GM19397 (cell line): ENCODE measurements at regions not wholly inside any gene's neighbourhood (a gene's known extent, or its start where the extent isn't known, plus 50 kb on each side); places are given as distances from the start of the nearest gene placed in this dataset.
"Not testable (repeated sequence)": the region's sequence is repeated elsewhere in the genome, so short reads cannot be mapped to it uniquely, and the experiment has no call there.

Source experiments
- ATAC-seq: cut with Tn5 transposase; IDR thresholded peaks from one replicate; pipeline ENCODE4 v1.9.1; 2021; ENCODE audit warnings: mild to moderate bottlenecking, moderate library complexity; ENCODE audit not compliant: unreplicated experiment

GRCh38 chr9:99472240-99472915, 250.3 kb downstream of the SEC61B start:
- no peak for ATAC-seq

DNA sequence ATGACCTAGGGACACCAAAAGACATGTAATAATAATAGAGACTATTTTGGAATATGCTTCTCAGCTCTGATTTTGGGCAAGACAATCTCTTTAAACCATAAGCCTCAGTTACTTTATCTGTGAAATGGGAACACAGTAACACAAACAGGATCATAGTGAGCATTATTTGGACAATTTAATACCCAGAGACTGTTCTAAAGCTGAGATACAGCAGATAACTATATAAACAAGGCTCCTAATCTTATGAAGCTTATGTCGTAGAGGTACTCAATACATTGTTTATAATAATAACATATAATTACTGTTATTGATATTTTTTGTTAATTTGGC, 250.8 kb downstream of the SEC61B start:
- ATAC-seq = no peak

DNA sequence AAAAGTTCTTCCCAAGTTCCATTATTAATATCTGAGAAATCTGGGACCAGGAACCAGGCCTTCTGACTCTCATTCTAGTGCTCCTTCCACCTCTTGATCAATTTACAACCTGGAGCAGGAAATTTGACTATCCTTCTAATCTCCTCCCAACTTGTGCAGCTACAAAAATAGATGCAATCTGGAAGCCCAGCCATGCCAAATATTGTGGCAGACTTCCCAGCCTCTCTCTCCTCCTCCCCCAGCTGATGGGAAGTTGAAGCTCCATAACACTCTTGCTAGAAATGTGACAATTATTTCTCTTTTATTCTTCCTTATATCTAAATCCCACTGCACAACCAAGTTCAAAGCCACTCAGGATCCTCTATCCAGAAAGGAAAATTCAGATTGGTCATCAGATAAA, 252.1 kb downstream of the SEC61B start:
- no peak for ATAC-seq

GRCh38 chr9:99475401-99476065, 253.5 kb downstream of the SEC61B start:
- no peak for ATAC-seq

- no peak for ATAC-seq
Measured at GRCh38 chr9:99478469-99479027, 256.5 kb downstream of the SEC61B start.

DNA sequence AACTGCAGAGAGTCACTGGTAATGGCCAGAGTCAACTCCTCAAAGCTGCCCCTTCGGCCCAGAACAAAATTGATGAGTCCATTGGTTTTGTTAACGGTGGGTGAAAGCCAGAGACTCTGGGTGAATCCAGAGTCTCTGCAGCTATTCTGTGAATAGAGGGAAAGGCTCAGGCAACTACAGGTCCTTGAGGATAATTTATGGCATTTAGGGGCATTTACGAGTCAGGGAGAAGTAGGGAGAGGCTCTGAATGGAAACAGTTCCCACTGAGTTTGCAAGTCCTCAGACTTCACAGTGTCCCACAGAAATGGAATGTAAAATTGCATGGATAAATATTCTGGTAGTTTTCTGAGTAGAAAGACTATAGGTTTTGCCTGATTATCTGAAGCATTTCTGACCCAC, 257.8 kb downstream of the SEC61B start:
- no peak for ATAC-seq

- no peak for ATAC-seq
Measured at GRCh38 chr9:99485459-99485858, 263.4 kb downstream of the SEC61B start.

DNA sequence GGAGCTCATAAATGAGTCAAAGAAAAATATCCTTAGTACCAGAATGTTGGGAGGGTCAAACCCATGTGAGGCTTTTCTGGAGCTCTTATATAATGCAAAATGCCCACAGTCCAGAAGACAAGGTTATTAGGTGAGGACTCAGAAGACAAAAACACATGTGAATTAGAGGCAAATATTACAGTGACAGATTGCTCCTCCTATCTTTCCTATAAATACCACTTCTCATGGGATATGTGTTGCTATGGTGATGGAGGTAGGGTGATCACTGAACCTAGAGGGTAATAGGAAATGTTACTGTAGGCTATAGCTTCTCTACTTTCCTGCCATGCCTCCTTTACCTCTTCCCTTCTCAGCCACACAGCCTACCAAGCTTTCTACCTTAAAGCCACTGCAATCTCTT, 264.6 kb downstream of the SEC61B start:
- no peak for ATAC-seq

DNA sequence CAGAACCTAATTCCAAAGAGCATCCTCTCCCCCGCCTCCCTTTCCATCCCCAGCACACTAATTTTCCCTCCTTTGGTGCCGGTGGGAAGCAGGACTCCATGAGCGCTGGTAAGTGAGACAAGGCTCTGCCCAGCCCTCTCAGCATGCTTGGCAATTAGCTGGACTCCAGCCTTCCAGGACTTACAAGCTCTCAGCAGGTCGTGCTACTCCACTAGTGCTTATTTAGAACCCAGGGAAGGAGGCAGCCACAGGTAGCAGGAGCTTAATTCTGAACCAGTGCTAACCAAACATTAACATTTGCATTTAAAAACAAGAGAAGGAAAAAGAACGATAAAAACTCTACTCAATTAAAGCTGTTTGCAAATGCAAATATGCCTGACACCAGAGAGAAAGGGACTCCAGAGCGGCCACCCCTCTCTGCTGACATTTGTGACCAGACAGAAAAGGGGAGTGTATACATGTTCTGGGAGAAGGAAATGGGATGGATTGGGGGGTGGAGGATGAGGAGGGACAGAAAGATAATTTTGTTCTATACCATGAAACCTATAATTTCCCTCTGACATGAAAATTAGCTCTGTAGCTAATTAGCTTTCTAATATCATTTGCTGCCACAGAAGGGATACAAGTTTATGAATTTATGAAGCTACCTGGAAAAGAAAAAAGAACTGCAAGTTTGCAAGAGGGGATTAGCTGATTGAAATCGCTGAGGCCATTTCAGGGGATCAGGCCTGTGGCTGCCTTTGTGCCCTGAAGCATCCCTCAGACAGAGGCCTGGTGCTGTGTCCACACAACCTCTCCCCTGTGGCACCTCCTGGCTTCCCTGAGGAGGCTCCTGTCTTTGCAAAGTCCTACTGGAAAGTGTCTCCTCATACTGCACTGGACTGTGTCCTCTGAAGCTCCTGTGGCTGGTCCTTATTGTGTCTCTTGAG, 266.3 kb downstream of the SEC61B start:
- no peak for ATAC-seq

GRCh38 chr9:99489060-99489413, 267.0 kb downstream of the SEC61B start:
- ATAC-seq = no peak

- ATAC-seq = no peak
Measured at GRCh38 chr9:99490729-99491128, 268.6 kb downstream of the SEC61B start.

DNA sequence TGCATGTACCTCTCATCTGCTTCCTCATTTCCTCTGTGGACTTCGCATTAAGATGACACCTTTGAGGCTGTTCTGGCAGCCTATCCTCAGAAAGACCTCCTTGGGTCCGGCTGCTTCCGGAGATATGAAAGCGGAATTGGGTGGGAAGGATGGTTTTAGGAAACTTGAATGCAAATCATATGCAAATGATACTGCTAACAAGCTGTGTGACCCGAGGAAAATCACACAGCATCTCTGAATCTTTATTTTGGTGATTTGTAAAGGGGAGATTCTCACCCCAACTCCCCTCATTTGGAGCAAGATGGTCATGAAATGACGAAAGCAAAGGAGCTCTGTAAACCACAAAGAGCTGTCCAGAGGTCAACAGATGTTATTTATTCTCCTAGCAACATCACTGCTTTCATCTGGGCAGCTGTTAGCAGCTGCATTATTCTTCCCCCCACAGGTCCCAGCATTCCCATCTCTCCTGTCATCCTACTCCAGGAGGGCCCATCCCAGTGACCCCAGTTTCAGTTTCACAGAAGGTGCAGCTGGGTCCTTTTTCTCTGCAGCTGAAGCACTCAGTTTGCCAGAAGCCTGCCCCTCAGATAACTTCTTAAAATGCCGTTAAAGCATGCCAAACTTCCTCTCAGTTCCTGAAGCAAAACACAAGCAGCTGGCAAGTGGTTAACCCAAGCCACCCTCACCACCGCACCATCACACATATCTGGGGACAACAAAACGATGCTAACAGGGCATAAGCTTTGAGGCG, 269.5 kb downstream of the SEC61B start:
- ATAC-seq = no peak

GRCh38 chr9:99497641-99498040, 275.6 kb downstream of the SEC61B start:
- ATAC-seq = no peak

GRCh38 chr9:99498979-99499378, 276.9 kb downstream of the SEC61B start:
- ATAC-seq = not testable (repeated sequence)

DNA sequence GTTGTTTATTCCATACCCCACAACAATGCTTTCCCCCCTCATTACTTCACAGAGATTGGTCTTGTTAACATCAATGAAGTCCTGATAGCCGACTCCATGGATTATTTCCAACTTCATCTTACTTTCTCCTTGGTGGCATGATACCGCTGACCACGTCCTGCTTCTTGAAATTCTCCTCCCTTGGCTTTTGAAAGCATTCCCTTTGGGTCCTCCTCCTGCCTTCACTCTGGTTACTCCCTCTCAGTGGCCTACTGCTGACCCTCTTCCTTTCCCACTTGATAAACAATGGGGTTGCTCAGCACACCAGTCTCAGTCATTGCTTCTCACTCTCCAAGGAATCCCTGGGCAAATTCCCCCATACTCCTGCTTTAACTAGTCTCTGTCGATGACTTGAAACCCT, 283.9 kb downstream of the SEC61B start:
- no peak for ATAC-seq

GRCh38 chr9:99506747-99507348, 284.8 kb downstream of the SEC61B start:
- no peak for ATAC-seq

DNA sequence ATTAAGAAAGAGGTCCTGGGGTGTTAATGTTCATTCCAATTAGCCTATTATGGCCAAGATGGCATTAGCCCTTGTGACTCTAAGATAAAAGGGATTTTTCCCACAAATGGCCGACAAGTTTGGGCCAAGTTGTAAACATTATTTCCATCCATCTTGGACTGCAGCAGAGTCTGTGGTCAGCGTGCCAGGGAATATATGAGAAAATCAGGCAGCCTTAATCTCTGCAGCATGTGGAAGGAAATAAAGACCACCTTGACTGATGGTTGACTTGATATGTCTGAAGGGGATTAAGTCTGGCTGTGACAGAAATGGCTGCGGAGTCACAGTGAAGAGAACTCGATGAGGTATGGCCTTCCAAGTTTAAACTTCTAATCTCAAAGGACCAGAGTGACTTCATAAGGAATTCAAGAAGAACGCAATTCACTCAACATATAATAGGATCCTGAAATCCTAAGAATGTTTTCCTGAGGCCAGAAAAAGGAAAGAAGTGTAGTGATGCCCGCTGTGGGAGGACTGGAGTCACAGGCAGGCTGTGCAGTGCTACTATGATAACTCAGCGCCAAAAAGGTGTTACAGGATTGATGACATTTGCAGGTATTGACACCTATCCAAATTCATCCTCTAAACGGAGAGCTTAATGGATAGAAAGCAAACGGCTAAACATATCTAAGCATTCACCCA, 287.1 kb downstream of the SEC61B start:
- ATAC-seq = no peak

DNA sequence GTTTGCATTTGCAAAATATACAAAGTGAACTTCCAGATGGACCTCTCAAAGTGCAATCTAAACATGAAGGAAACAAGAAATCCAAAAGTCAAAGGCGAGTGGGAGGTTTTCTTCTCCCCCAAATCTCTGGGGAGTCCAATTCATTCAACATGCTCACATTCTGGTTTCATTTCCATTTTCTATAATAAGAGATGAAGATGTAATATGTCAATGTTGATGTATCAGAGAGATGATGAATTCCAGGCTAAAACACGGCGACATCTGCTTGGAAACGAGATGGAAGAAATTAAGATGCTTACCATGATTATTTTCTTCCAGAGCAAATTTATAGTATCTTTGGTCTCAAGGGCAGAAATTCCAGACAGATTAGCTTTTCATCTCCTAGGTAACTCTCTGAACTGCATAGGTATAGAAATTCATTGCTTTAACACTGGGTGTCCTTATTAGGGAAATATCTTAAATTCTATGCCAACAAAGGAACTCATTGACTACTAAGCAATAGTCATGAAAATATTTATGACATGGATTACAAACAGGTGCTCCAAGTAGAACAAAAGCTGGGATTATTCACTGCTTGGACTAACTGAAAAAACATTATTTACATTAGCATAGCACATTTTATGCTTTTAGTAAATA, 287.9 kb downstream of the SEC61B start:
- no peak for ATAC-seq

GRCh38 chr9:99511723-99512122, 289.6 kb downstream of the SEC61B start:
- no peak for ATAC-seq
